HG03432 (cell line): ENCODE measurements at regions not wholly inside any gene's neighbourhood (a gene's known extent, or its start where the extent isn't known, plus 50 kb on each side); places are given as distances from the start of the nearest gene placed in this dataset.
"Not testable (repeated sequence)": the region's sequence is repeated elsewhere in the genome, so short reads cannot be mapped to it uniquely, and the experiment has no call there.

ENCODE experiments used
- ATAC-seq: cut with Tn5 transposase; IDR thresholded peaks from one replicate; pipeline ENCODE4 v1.9.1; 2021; ENCODE audit warnings: mild to moderate bottlenecking, moderate library complexity; ENCODE audit not compliant: unreplicated experiment

- ATAC-seq = no peak
Observed at GRCh38 chr3:163508206-163508605, 1570.1 kb downstream of the SI start.

GRCh38 chr3:163504974-163505373, 1573.3 kb downstream of the SI start:
- ATAC-seq = no peak

- not testable (repeated sequence) for ATAC-seq
Observed at GRCh38 chr3:163499736-163500219, 1578.5 kb downstream of the SI start.

GRCh38 chr3:163498842-163499735, 1579.2 kb downstream of the SI start:
- not testable (repeated sequence) for ATAC-seq

GRCh38 chr3:163491714-163492113, 1586.6 kb downstream of the SI start:
- no peak for ATAC-seq

- peak; percentile 94 for ATAC-seq
Observed at GRCh38 chr3:163490119-163490518, 1588.2 kb downstream of the SI start.

- ATAC-seq = no peak
Observed at GRCh38 chr3:163482695-163483094, 1595.6 kb downstream of the SI start.

GRCh38 chr3:163481738-163482137, 1596.6 kb downstream of the SI start:
- ATAC-seq = peak; percentile 44

- no peak for ATAC-seq
Observed at GRCh38 chr3:163476179-163476578, 1602.1 kb downstream of the SI start.

GRCh38 chr3:163474766-163475165, 1603.5 kb downstream of the SI start:
- no peak for ATAC-seq

GRCh38 chr3:163468531-163469335, 1609.6 kb downstream of the SI start:
- no peak for ATAC-seq

GRCh38 chr3:163462446-163462845, 1615.8 kb downstream of the SI start:
- ATAC-seq = no peak

GRCh38 chr3:163450698-163451097, 1627.6 kb downstream of the SI start:
- no peak for ATAC-seq

GRCh38 chr3:163438760-163439159, 1639.5 kb downstream of the SI start:
- no peak for ATAC-seq

GRCh38 chr3:163422671-163423070, 1655.6 kb downstream of the SI start:
- ATAC-seq = no peak

- ATAC-seq = no peak
Observed at GRCh38 chr3:163391407-163392181, 1686.7 kb downstream of the SI start.

GRCh38 chr3:163384383-163384782, 1693.9 kb downstream of the SI start:
- no peak for ATAC-seq

GRCh38 chr3:163382183-163382582, 1696.1 kb downstream of the SI start:
- no peak for ATAC-seq

GRCh38 chr3:163368168-163368567, 1710.1 kb downstream of the SI start:
- no peak for ATAC-seq

GRCh38 chr3:163364717-163365116, 1713.6 kb downstream of the SI start:
- ATAC-seq = no peak

GRCh38 chr3:163362151-163362550, 1716.1 kb downstream of the SI start:
- no peak for ATAC-seq
